ENCODE measurements at regions not wholly inside any gene's neighbourhood (a gene's known extent, or its start where the extent isn't known, plus 50 kb on each side); places are given as distances from the start of the nearest gene placed in this dataset.

GRCh38 chr4:188858696-188859095, 719.5 kb downstream of the TRIML1 start:
- CTCF ChIA-PET = no interaction called here

GRCh38 chr4:188864741-188865140, 725.5 kb downstream of the TRIML1 start:
- ChIA-PET CTCF (no interaction called here), POLR2A (ENCODE audit: unreplicated experiment) (no interaction called here)
- no peak for ATAC-seq
- no TSS peak for BruUV-seq (replicated peaks)
- Histone ChIP-seq H3K4me2 (ENCODE audit: low read length) (no peak overlapping the region), H3K79me2 (ENCODE audit: low read length) (no peaks in the 10 kb centered on the region), H3K36me3 (ENCODE audit: low read depth, low read length) (no peaks in the 10 kb centered on the region), H3K4me1 (ENCODE audit: insufficient read depth, low read length) (no peaks in the 10 kb centered on the region), H3F3A (ENCODE audit: low read length, unreplicated experiment) (no peaks in the 10 kb centered on the region), H3K4me3 (ENCODE audit: low read length) (no peak overlapping the region), H3K27ac (ENCODE audit: low read length) (no peak overlapping the region), H3K9ac (ENCODE audit: low read length) (no peak overlapping the region), H4K20me1 (ENCODE audit: low read length) (no peaks in the 10 kb centered on the region), H3K9me3 (ENCODE audit: low read length) (no peaks in the 10 kb centered on the region), H2AFZ (ENCODE audit: low read length) (no peak overlapping the region), H3K9me2 (replicated peaks; ENCODE audit: low read length) (no peaks in the 10 kb centered on the region), H3K27me3 (ENCODE audit: low read length) (no peaks in the 10 kb centered on the region)
- intact Hi-C loops (cut with micrococcal nuclease) = no loop called here
- no peak for DNase-seq
- TF ChIP-seq EZH2 (IDR thresholded peaks at IDR 0.05; ENCODE audit: low read length, unreplicated experiment) (no peak), EZH2phosphoT487 (IDR thresholded peaks at IDR 0.05; ENCODE audit: borderline replicate concordance, low read length) (no peak), CTCF (conservative IDR thresholded peaks at IDR 0.05; ENCODE audit: low read depth, low read length) (no peak)

More at GRCh38 chr4:188858696-188859095, 719.5 kb downstream of the TRIML1 start:
- TF ChIP-seq EZH2phosphoT487 (IDR thresholded peaks at IDR 0.05; ENCODE audit: borderline replicate concordance, low read length) (no peak), CTCF (conservative IDR thresholded peaks at IDR 0.05; ENCODE audit: low read depth, low read length) (no peak), EZH2 (IDR thresholded peaks at IDR 0.05; ENCODE audit: low read length, unreplicated experiment) (no peak)
- no TSS peak for BruUV-seq (replicated peaks)
- Histone ChIP-seq H3K4me2 (ENCODE audit: low read length) (no peak overlapping the region), H4K20me1 (ENCODE audit: low read length) (no peaks in the 10 kb centered on the region), H3K79me2 (ENCODE audit: low read length) (no peaks in the 10 kb centered on the region), H3K27ac (ENCODE audit: low read length) (no peak overlapping the region), H3K36me3 (ENCODE audit: low read depth, low read length) (no peaks in the 10 kb centered on the region), H3K4me3 (ENCODE audit: low read length) (no peak overlapping the region), H3K9me2 (replicated peaks; ENCODE audit: low read length) (no peaks in the 10 kb centered on the region), H3K9ac (ENCODE audit: low read length) (no peak overlapping the region), H2AFZ (ENCODE audit: low read length) (no peak overlapping the region), H3F3A (ENCODE audit: low read length, unreplicated experiment) (no peaks in the 10 kb centered on the region), H3K4me1 (ENCODE audit: insufficient read depth, low read length) (no peaks in the 10 kb centered on the region), H3K27me3 (ENCODE audit: low read length) (no peaks in the 10 kb centered on the region), H3K9me3 (ENCODE audit: low read length) (no peaks in the 10 kb centered on the region)
- intact Hi-C loops (cut with micrococcal nuclease) = no loop called here
- POLR2A ChIA-PET (ENCODE audit: unreplicated experiment) = no interaction called here
- ATAC-seq (no peak), DNase-seq (no peak)

GRCh38 chr4:188867796-188868195, 728.6 kb downstream of the TRIML1 start:
- H3K4me2 ChIP-seq (ENCODE audit: low read length) = no peak overlapping the region
- CTCF ChIA-PET = no interaction called here
- H3F3A ChIP-seq (ENCODE audit: low read length, unreplicated experiment) = no peaks in the 10 kb centered on the region
- H4K20me1 ChIP-seq (ENCODE audit: low read length) = no peaks in the 10 kb centered on the region
- no peak overlapping the region for H2AFZ ChIP-seq (ENCODE audit: low read length)
- no TSS peak for BruUV-seq (replicated peaks)
- H3K4me1 ChIP-seq (ENCODE audit: insufficient read depth, low read length) = no peaks in the 10 kb centered on the region
- ATAC-seq (no peak), DNase-seq (no peak)
- POLR2A ChIA-PET (ENCODE audit: unreplicated experiment) = no interaction called here
- H3K9me2 ChIP-seq (replicated peaks; ENCODE audit: low read length) = no peaks in the 10 kb centered on the region
- no peaks in the 10 kb centered on the region for H3K27me3 ChIP-seq (ENCODE audit: low read length)
- no peak overlapping the region for H3K9ac ChIP-seq (ENCODE audit: low read length)
- intact Hi-C loops (cut with micrococcal nuclease) = no loop called here
- no peaks in the 10 kb centered on the region for H3K79me2 ChIP-seq (ENCODE audit: low read length)
- TF ChIP-seq CTCF (conservative IDR thresholded peaks at IDR 0.05; ENCODE audit: low read depth, low read length) (no peak), EZH2 (IDR thresholded peaks at IDR 0.05; ENCODE audit: low read length, unreplicated experiment) (no peak), EZH2phosphoT487 (IDR thresholded peaks at IDR 0.05; ENCODE audit: borderline replicate concordance, low read length) (no peak)
- H3K9me3 ChIP-seq (ENCODE audit: low read length) = no peaks in the 10 kb centered on the region
- H3K27ac ChIP-seq (ENCODE audit: low read length) = no peak overlapping the region
- H3K36me3 ChIP-seq (ENCODE audit: low read depth, low read length) = no peaks in the 10 kb centered on the region
- no peak overlapping the region for H3K4me3 ChIP-seq (ENCODE audit: low read length)

Measured in PC-3 (cell line).